IMR-90 (cell line): ENCODE measurements at regions not wholly inside any gene's neighbourhood (a gene's known extent, or its start where the extent isn't known, plus 50 kb on each side); places are given as distances from the start of the nearest gene placed in this dataset.

ENCODE experiments used
- ATAC-seq: fragments of 200-7000 bp; cut with Tn5 transposase; 2 replicates; pipeline ENCODE4 v1.9.1; 2020; ENCODE audit warnings: low read depth, mild to moderate bottlenecking, moderate library complexity
- BruUV-seq: library from RNA; stranded (reverse); fragments of 400-500 nt; replicated peaks from 2 replicates; lab custom pipeline; 2021; lab: Mats Ljungman, UMichigan
- CTCF ChIA-PET: fragments of 300-600 bp; formaldehyde crosslinking; extraction: SDS; loops from one replicate; lab custom pipeline; 2021; ENCODE audit warnings: antibody characterized with exemption; lab: Yijun Ruan, JAX
- POLR2A ChIA-PET: fragments of 300-600 bp; sonication (Branson Sonifier 250); formaldehyde crosslinking; loops from one replicate; lab custom pipeline; 2022; ENCODE audit warnings: antibody characterized with exemption; ENCODE audit not compliant: unreplicated experiment; lab: Charles Lee
- DNase-seq: peaks from one replicate; pipeline ENCODE4 v3.0.0; 2013
- H2AFZ ChIP-seq: replicated peaks from 2 replicates; pipeline ENCODE3; 2013; ENCODE audit warnings: low read length, mild to moderate bottlenecking; ENCODE audit not compliant: poor library complexity
- H2AK5ac ChIP-seq: 2 replicates; pipeline ENCODE4 v1.6.1; 2013; ENCODE audit warnings: low read depth, low read length, inconsistent platforms
- H2AK9ac ChIP-seq: replicated peaks from 2 replicates; pipeline ENCODE3; 2013; ENCODE audit warnings: mild to moderate bottlenecking, low read depth, low read length, moderate library complexity; ENCODE audit not compliant: poor library complexity
- H2BK120ac ChIP-seq: 2 replicates; pipeline ENCODE4 v1.6.1; 2013; ENCODE audit warnings: low read depth, low read length, inconsistent platforms
- H2BK15ac ChIP-seq: 3 replicates; pipeline ENCODE4 v1.6.1; 2013; ENCODE audit warnings: low read depth, low read length, inconsistent platforms
- H2BK20ac ChIP-seq: 2 replicates; pipeline ENCODE4 v1.6.1; 2013; ENCODE audit warnings: low read depth, mild to moderate bottlenecking, inconsistent platforms, low read length, moderate library complexity
- H2BK5ac ChIP-seq: 2 replicates; pipeline ENCODE4 v1.6.1; 2013; ENCODE audit warnings: mild to moderate bottlenecking, low read depth, low read length, inconsistent platforms; ENCODE audit not compliant: poor library complexity, severe bottlenecking
- H3K14ac ChIP-seq: replicated peaks from 2 replicates; pipeline ENCODE4 v1.6.1; 2013; ENCODE audit warnings: low read depth, low read length, inconsistent platforms
- H3K18ac ChIP-seq: 2 replicates; pipeline ENCODE4 v1.6.1; 2013; ENCODE audit warnings: low read depth, low read length, control low read depth
- H3K23ac ChIP-seq: 2 replicates; pipeline ENCODE4 v1.6.1; 2013; ENCODE audit warnings: low read depth, low read length, inconsistent platforms
- H3K27ac ChIP-seq: 2 replicates; pipeline ENCODE4 v1.5.1; 2013; ENCODE audit warnings: mild to moderate bottlenecking, control low read depth, low read length; ENCODE audit not compliant: insufficient read depth
- H3K27me3 ChIP-seq: 2 replicates; pipeline ENCODE4 v1.6.1; 2013; ENCODE audit warnings: low read length; ENCODE audit not compliant: control insufficient read depth, insufficient read depth
- H3K36me3 ChIP-seq: 2 replicates; pipeline ENCODE4 v1.6.1; 2013; ENCODE audit warnings: low read length, mixed read lengths; ENCODE audit not compliant: control insufficient read depth, insufficient read depth
- H3K4ac ChIP-seq: 2 replicates; pipeline ENCODE4 v1.6.1; 2013; ENCODE audit warnings: low read depth, low read length, inconsistent platforms
- H3K4me1 ChIP-seq: 2 replicates; pipeline ENCODE4 v1.6.1; 2013; ENCODE audit warnings: low read length, mixed read lengths; ENCODE audit not compliant: control insufficient read depth, insufficient read depth
- H3K4me2 ChIP-seq: 2 replicates; pipeline ENCODE4 v1.6.1; 2013; ENCODE audit warnings: low read depth, mild to moderate bottlenecking, control low read depth, low read length, moderate library complexity
- H3K4me3 ChIP-seq: 2 replicates; pipeline ENCODE4 v1.5.1; 2013; ENCODE audit warnings: low read depth, mild to moderate bottlenecking, control low read depth, low read length, moderate library complexity; ENCODE audit not compliant: insufficient read depth
- H3K56ac ChIP-seq: 2 replicates; pipeline ENCODE4 v1.6.1; 2013; ENCODE audit warnings: low read length, inconsistent platforms; ENCODE audit not compliant: insufficient read depth; ENCODE audit errors: extremely low read depth
- H3K79me1 ChIP-seq, 2 experiments: 2 replicates each; pipeline ENCODE4 v1.6.1; 2013; ENCODE audit warnings: low read length in 2 of 2, inconsistent platforms in 1 of 2, low read depth in 1 of 2
- H3K9ac ChIP-seq: 2 replicates; pipeline ENCODE4 v1.6.1; 2013; ENCODE audit warnings: low read depth, low read length, control low read depth
- H3K9me1 ChIP-seq: 2 replicates; pipeline ENCODE4 v1.6.1; 2013; ENCODE audit warnings: low read length, inconsistent platforms; ENCODE audit not compliant: insufficient read depth
- H3K9me3 ChIP-seq: 2 replicates; pipeline ENCODE4 v1.6.1; 2013; ENCODE audit warnings: low read length; ENCODE audit not compliant: control insufficient read depth, insufficient read depth
- H4K20me1 ChIP-seq: 2 replicates; pipeline ENCODE4 v1.6.1; 2013; ENCODE audit warnings: low read length, inconsistent platforms; ENCODE audit not compliant: insufficient read depth
- H4K5ac ChIP-seq: 2 replicates; pipeline ENCODE4 v1.6.1; 2013; ENCODE audit warnings: mild to moderate bottlenecking, low read depth, low read length, control low read depth
- H4K8ac ChIP-seq, 2 experiments: 2 replicates each; pipeline ENCODE4 v1.6.1; 2013; ENCODE audit warnings: low read depth in 2 of 2, low read length in 2 of 2, control low read depth in 1 of 2, inconsistent platforms in 1 of 2
- H4K91ac ChIP-seq: 2 replicates; pipeline ENCODE4 v1.6.1; 2013; ENCODE audit warnings: low read depth, low read length, inconsistent platforms; ENCODE audit not compliant: insufficient read depth
- BHLHE40 ChIP-seq: fragments of 150-350 bp; IDR thresholded peaks from 2 replicates; pipeline ENCODE4 v1.6.1; 2016; ENCODE audit warnings: mild to moderate bottlenecking, low read depth, low read length
- CEBPB ChIP-seq: IDR thresholded peaks from 2 replicates; pipeline ENCODE4 v1.6.1; 2012; ENCODE audit warnings: low read depth, low read length, improper control_type of control experiment
- MAFK ChIP-seq: IDR thresholded peaks from 2 replicates; pipeline ENCODE4 v1.6.1; 2012; ENCODE audit warnings: low read depth, low read length, improper control_type of control experiment
- MAZ ChIP-seq: IDR thresholded peaks from 2 replicates; pipeline ENCODE4 v1.6.1; 2012; ENCODE audit warnings: low read depth, mild to moderate bottlenecking, low read length, improper control_type of control experiment, moderate library complexity, borderline replicate concordance
- MXI1 ChIP-seq: IDR thresholded peaks from 2 replicates; pipeline ENCODE4 v1.6.1; 2012; ENCODE audit warnings: low read depth, mild to moderate bottlenecking, low read length, moderate library complexity, borderline replicate concordance
- SMC3 ChIP-seq: fragments of 150-350 bp; IDR thresholded peaks from 2 replicates; pipeline ENCODE4 v1.6.1; 2016; ENCODE audit warnings: low read depth, mild to moderate bottlenecking, antibody characterized with exemption, low read length, moderate library complexity
- WGBS, 2 experiments: methylation state at CpG; one replicate each; pipeline versions ENCODE4 v1.1.5 to v1.1.7; 2013; ENCODE audit warnings: missing lambda C conversion rate in 2 of 2; ENCODE audit not compliant: insufficient read length in 1 of 2; ENCODE audit errors: extremely low coverage in 2 of 2; 5-methylcytosine and 5-hydroxymethylcytosine counted together
- dilution Hi-C: fragments of 300-500 bp; cut with HindIII; formaldehyde crosslinking; loops from one replicate; pipeline ENCODE4 v1.14.3; 2018; ENCODE audit warnings: low sequenced_read_pairs; ENCODE audit not compliant: unreplicated experiment
- in situ Hi-C: fragments of 300-500 bp; cut with MboI; formaldehyde crosslinking; loops from 3 replicates; pipeline ENCODE4 v1.14.3; 2019; ENCODE audit warnings: low sequenced_read_pairs, inconsistent platforms, mixed read lengths
- intact Hi-C: fragments of 100-400 bp; cut with micrococcal nuclease; formaldehyde crosslinking; loops from 2 replicates; pipeline ENCODE4 v1.10.0; 2022
- TF ChIP-seq, protein P1 (sequence below): fragments of 150-350 bp; IDR thresholded peaks from 2 replicates; pipeline ENCODE4 v1.6.1; 2016; ENCODE audit warnings: low read depth, mild to moderate bottlenecking, low read length, moderate library complexity, borderline replicate concordance
- TF ChIP-seq, protein P2 (sequence below): conservative IDR thresholded peaks from 2 replicates; pipeline ENCODE4 v1.5.1; 2012; ENCODE audit warnings: mild to moderate bottlenecking, low read depth, low read length, improper control_type of control experiment

DNA sequence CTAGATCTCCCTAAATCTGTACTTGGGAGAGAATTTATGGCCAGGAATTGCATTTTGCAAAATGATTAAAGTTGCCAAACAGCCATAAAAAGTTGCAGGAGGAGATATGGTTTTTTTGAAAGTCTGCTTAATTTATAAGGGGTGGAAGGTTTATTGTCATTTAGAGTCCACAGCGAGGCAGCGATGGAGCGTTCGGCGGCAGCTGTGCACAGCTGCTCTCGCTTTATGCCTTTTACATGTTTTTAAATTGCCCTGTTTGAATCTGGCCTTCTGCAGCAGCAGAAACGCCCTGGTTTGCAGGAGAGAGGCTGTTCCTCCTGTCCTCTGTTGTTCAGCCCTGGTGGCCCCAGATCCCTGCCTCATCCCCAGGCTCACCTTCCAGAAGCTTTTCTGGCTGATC is 144.9 kb upstream of the POU3F1 start:
- H3K4me2 ChIP-seq, result no peak overlapping the region
- no peak overlapping the region for H2AFZ ChIP-seq
- peaks cover 2% of the 10 kb centered on the region for H3K27me3 ChIP-seq
- no peaks in the 10 kb centered on the region for H3K9me1 ChIP-seq
- H3K36me3 ChIP-seq, result no peaks in the 10 kb centered on the region
- 5% methylated on average over 6 of the region's 7 CpGs; no CpG with 5 or more reads in 1 of the 2 experiments for WGBS, 2 experiments
- H3K4ac ChIP-seq, result no peak overlapping the region
- H3K18ac ChIP-seq, result no peak overlapping the region
- H3K79me1 ChIP-seq, result no peaks in the 10 kb centered on the region
- no peak overlapping the region for H3K9ac ChIP-seq
- ChIA-PET CTCF (no interaction called here), POLR2A (no interaction called here)
- no peak overlapping the region for H4K5ac ChIP-seq
- ATAC-seq (no peak), DNase-seq (no peak)
- H3K23ac ChIP-seq, result no peak overlapping the region
- H3K4me3 ChIP-seq, result no peak overlapping the region
- no peak overlapping the region for H2BK15ac ChIP-seq
- no peaks in the 10 kb centered on the region for H3K4me1 ChIP-seq
- H2AK9ac ChIP-seq, result no peak overlapping the region
- H3K27ac ChIP-seq, result no peak overlapping the region
- H4K8ac ChIP-seq, result no peak overlapping the region
- no peak overlapping the region for H2BK120ac ChIP-seq
- BruUV-seq, result no TSS peak
- in situ Hi-C loops, result no loop called here
- H2BK20ac ChIP-seq, result no peak overlapping the region
- no peak overlapping the region for H3K14ac ChIP-seq
- no peaks in the 10 kb centered on the region for H3K9me3 ChIP-seq
- no peak overlapping the region for H2BK5ac ChIP-seq
- intact Hi-C loops, result no loop called here
- H2AK5ac ChIP-seq, result no peak overlapping the region
- no peak overlapping the region for H3K56ac ChIP-seq
- TF ChIP-seq CEBPB (no peak), MAZ (no peak), SMC3 (no peak), BHLHE40 (no peak), MXI1 (no peak), MAFK (no peak)
- TF ChIP-seq, protein P1, sequence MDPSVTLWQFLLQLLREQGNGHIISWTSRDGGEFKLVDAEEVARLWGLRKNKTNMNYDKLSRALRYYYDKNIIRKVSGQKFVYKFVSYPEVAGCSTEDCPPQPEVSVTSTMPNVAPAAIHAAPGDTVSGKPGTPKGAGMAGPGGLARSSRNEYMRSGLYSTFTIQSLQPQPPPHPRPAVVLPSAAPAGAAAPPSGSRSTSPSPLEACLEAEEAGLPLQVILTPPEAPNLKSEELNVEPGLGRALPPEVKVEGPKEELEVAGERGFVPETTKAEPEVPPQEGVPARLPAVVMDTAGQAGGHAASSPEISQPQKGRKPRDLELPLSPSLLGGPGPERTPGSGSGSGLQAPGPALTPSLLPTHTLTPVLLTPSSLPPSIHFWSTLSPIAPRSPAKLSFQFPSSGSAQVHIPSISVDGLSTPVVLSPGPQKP, result no peak
- TF ChIP-seq, protein P2, sequence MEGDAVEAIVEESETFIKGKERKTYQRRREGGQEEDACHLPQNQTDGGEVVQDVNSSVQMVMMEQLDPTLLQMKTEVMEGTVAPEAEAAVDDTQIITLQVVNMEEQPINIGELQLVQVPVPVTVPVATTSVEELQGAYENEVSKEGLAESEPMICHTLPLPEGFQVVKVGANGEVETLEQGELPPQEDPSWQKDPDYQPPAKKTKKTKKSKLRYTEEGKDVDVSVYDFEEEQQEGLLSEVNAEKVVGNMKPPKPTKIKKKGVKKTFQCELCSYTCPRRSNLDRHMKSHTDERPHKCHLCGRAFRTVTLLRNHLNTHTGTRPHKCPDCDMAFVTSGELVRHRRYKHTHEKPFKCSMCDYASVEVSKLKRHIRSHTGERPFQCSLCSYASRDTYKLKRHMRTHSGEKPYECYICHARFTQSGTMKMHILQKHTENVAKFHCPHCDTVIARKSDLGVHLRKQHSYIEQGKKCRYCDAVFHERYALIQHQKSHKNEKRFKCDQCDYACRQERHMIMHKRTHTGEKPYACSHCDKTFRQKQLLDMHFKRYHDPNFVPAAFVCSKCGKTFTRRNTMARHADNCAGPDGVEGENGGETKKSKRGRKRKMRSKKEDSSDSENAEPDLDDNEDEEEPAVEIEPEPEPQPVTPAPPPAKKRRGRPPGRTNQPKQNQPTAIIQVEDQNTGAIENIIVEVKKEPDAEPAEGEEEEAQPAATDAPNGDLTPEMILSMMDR, result no peak
- H4K91ac ChIP-seq, result no peak overlapping the region
- dilution Hi-C loops, result no loop called here
- H4K20me1 ChIP-seq, result no peaks in the 10 kb centered on the region
